ENCODE measurements at regions not wholly inside any gene's neighbourhood (a gene's known extent, or its start where the extent isn't known, plus 50 kb on each side); places are given as distances from the start of the nearest gene placed in this dataset.

- TF ChIP-seq POLR2A (IDR thresholded peaks at IDR 0.05) (no peak), CTCF (IDR thresholded peaks at IDR 0.05) (no peak)
Measured at GRCh38 chr1:29584776-29585175, 348.5 kb downstream of the PTPRU start.

Measured in thyroid gland (tissue), 4 donors.